ENCODE measurements at regions not wholly inside any gene's neighbourhood (a gene's known extent, or its start where the extent isn't known, plus 50 kb on each side); places are given as distances from the start of the nearest gene placed in this dataset.
"Not testable (repeated sequence)": the region's sequence is repeated elsewhere in the genome, so short reads cannot be mapped to it uniquely, and the experiment has no call there.

DNA sequence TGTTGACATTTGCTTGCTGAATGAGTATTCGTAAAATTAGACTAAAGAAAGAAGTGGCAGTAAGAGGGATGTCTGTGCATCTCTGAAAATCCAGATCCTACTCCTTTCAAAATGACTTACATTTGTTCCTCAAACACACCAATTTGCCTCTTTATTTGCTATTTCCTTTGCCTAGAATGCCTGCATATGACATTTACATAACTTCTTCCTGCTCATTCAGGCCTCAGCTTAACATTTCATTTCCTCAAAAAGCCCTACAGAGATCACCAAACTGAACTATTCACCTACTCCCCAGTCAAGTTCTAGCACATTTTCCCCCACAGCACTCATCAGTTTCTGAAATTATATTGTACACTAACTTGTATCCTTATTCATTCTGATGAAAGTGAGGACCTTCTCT, 907.2 kb downstream of the LRFN5 start:
- no peak for DNase-seq (ENCODE audit: low spot score)

DNA sequence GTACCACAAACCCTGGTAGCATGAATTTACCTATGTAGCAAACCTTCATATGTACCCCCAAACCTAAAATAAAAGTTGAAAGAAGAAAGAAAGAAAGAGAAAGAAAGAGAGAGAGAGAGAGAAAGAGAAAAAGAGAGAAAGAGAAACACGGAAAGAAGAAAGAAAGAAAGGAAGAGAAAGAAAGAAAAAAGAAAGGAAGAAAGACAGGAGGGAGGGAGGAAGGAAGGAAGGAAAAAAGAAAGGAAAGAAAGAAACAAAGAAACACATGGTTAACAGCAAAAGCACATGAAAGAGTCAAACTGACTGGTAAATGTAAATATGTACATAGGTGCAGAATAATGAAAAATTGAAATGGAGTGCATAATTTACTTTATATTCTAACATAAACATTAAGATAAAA, 903.4 kb downstream of the LRFN5 start:
- no peak for DNase-seq (ENCODE audit: low spot score)

GRCh38 chr14:42508209-42508946, 901.7 kb downstream of the LRFN5 start:
- no peak for DNase-seq (ENCODE audit: low spot score)

GRCh38 chr14:42504433-42504832, 897.8 kb downstream of the LRFN5 start:
- no peak for DNase-seq (ENCODE audit: low spot score)

GRCh38 chr14:42499137-42499536, 892.5 kb downstream of the LRFN5 start:
- DNase-seq (ENCODE audit: low spot score): no peak

GRCh38 chr14:42490536-42490935, 883.9 kb downstream of the LRFN5 start:
- DNase-seq (ENCODE audit: low spot score): no peak

GRCh38 chr14:42488965-42489364, 882.3 kb downstream of the LRFN5 start:
- DNase-seq (ENCODE audit: low spot score): no peak

- not testable (repeated sequence) for DNase-seq (ENCODE audit: low spot score)
Observed at GRCh38 chr14:42482345-42482971, 875.8 kb downstream of the LRFN5 start.

DNA sequence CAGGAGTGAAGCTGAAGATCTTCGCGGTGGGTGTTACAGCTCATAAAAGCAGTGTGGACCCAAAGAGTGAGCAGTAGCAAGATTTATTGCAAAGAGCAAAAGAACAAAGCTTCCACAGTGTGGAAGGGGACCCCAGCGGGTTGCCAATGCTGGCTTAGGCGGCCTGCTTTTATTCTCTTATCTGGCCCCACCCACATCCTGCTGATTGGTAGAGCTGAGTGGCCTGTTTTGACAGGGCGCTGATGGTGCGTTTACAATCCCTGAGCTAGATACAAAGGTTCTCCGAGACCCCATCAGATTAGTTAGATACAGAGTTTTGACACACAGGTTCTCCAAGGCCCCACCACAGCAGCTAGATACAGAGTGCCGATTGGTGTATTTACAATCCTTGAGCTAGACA, 875.0 kb downstream of the LRFN5 start:
- not testable (repeated sequence) for DNase-seq (ENCODE audit: low spot score)

- no peak for DNase-seq (ENCODE audit: low spot score)
Observed at GRCh38 chr14:42480255-42480654, 873.6 kb downstream of the LRFN5 start.

GRCh38 chr14:42475289-42475688, 868.6 kb downstream of the LRFN5 start:
- no peak for DNase-seq (ENCODE audit: low spot score)

GRCh38 chr14:42470427-42470719, 863.7 kb downstream of the LRFN5 start:
- DNase-seq (ENCODE audit: low spot score): no peak

GRCh38 chr14:42469637-42470426, 863.2 kb downstream of the LRFN5 start:
- DNase-seq (ENCODE audit: low spot score): no peak

DNA sequence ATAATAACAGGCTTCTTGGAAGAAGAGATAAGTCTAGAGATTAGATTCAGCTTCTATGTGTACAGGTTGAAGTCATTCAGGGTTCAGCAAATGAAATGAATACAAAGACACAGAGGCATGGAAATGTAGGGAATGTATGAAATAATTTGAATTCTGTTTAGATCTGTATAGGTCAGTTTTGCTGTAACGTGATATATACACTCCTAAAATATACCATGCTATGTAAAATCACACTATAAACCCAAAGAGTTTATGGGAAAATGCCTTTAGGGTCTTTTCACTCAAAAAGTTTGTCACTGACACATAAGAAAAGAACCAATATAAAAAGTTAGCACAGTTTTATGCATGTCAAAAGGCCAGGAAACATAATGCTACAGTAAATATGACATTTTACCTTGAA, 854.0 kb downstream of the LRFN5 start:
- DNase-seq (ENCODE audit: low spot score): no peak

DNA sequence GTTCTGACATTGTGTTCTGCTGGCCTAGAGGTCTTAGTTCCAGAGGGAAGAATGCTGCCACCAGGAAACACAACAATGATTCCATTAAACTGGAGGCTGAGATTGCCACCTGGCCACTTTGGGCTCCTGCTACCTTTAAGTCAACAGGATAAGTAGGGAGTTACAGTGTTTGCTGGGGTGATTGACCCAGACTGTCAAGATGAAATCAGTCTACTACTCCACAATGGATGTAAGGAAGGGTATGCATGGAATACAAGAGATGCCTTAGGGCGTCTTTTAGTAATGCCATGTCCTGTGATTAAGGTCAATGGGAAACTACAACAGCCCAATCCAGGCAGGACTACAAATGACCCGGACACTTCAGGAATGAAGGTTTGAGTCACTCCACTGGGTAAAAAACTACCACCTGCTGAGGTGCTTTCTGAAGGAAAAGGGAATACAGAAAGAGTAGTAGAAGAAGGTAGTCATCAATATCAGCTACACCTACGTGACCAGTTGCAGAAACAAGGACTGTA, 852.6 kb downstream of the LRFN5 start:
- DNase-seq (ENCODE audit: low spot score): no peak

DNA sequence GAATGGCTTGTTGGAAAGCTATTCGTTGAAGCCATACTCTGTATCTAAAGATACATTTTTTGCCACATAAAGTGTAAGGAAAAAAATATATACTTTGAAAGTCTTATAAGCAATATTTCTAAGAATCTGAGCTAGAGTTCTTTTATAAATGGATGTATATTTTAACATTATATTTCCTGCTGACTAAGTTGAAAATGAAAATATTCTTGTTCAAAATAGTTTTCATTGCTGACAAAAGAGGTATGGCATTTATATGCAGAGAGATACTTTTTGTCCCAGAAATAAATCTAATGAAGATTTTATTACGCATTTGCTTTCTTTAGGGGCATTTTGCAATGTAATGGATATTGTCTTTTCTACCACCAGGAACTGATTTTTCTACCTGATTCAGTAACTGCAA, 834.9 kb downstream of the LRFN5 start:
- DNase-seq (ENCODE audit: low spot score): no peak

DNA sequence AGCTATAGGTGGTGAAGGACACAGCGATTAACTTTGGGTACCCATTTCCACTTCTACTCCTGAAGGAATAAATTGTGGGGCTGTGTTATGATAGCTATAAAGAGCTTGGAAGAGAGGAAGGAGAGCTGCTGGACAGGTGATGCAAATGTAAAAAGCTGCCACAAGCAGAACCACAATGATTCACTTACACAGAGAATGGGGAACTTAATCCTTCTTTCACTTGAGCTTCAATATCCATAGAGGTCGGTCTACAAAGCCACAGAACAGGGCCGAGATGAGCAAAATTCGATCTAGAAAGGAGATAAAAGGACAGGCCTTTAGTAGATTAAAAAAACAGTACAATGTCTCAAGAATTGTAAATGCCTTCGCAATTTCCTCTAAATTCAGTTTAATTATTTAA, 831.1 kb downstream of the LRFN5 start:
- DNase-seq (ENCODE audit: low spot score): no peak

- DNase-seq (ENCODE audit: low spot score): no peak
Observed at GRCh38 chr14:42429401-42429800, 822.7 kb downstream of the LRFN5 start.

GRCh38 chr14:42428996-42429395, 822.3 kb downstream of the LRFN5 start:
- DNase-seq (ENCODE audit: low spot score): no peak

DNA sequence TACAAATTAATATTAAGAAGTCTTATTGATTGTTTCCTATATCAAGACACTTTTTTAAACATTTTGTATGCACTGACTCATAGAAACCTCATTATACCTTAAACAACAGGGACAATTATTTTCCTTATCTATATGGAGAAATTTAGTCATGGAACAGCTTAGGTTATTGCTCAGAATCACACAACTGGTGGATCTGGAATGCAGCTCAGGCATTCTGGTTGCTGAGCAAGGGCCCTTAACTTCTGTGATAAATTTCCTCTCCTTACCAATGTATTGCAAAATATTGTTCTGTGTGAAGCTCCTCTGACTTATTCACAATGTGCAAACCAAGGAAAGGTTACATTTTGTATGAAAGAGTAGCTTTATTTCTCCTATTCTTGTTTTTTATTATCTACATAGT, 817.8 kb downstream of the LRFN5 start:
- no peak for DNase-seq (ENCODE audit: low spot score)

GRCh38 chr14:42421377-42422078, 814.9 kb downstream of the LRFN5 start:
- DNase-seq (ENCODE audit: low spot score): no peak

- DNase-seq (ENCODE audit: low spot score): no peak
Observed at GRCh38 chr14:42420071-42420470, 813.4 kb downstream of the LRFN5 start.
